ENCODE measurements at regions not wholly inside any gene's neighbourhood (a gene's known extent, or its start where the extent isn't known, plus 50 kb on each side); places are given as distances from the start of the nearest gene placed in this dataset.

DNA sequence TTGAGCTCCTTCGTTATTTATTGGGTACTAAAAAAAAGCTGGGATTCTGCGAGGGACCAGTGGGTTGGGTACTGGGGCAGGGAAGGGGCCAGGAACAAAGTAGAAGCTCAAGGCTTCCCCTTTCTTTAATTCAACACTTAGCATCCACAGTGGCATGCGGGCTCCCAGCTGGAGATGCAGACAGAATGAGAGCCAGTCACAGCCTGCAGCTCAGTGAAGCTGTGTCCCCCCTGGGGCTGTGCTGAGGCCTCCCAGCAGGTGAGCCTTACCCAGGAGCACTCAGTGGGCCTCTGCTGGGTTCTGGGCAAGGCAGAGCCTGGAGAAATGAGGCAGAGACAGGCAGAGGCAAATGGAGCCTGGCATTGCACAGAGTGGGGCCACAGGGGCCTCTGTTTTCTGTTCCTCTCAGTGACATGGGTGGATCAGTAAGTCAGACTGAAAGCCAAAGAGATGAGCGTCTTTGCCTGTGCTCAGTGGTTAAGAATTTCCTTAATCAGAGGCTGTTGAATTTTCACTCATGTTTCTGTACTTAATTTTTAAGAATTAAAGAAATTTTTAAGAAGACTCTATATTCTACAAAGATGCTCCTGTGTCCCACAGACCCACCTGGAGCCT is 181.4 kb upstream of the RBPJ start:
- DNase-seq (ENCODE audit: low spot score) = peak; percentile 28

DNA sequence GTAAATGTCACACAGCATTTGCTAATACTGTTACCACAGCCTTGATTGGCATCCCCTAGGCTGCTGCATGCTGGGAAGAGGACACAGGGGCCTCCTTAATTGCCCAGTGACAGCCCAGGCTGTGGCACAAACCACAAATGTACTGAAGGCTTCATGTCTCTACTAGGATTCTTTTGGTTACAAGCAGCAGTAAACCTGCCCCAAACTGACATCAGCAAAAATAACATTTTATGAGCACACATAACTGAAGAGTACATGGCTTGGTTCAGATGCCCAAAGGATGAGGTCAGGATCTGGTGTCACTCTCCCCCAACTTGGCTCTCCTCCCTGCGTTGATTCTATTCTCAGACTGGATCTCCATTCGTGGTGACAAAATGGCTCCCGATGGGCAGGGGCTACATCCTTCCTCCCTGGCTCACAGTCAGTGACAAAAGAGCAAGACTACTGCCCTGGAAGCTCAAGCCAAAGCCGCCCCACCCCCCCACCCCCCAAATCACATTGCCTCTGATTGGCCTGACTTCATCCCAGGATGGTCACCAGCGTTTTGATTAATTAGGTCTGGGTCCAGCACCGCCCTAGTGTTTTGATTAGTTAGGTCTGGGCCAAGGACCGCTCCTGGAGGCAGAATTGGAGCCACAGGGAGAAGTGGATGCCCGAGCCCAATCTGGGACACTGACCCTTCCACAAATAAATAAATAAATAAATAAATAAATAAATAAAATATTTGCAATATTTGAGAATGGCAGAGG is 180.5 kb upstream of the RBPJ start:
- peak; percentile 46 for DNase-seq (ENCODE audit: low spot score)

GRCh38 chr4:26141051-26141721 is 179.6 kb upstream of the RBPJ start:
- no peak for DNase-seq (ENCODE audit: low spot score)

GRCh38 chr4:26141911-26142638 is 178.7 kb upstream of the RBPJ start:
- DNase-seq (ENCODE audit: low spot score) = no peak

DNA sequence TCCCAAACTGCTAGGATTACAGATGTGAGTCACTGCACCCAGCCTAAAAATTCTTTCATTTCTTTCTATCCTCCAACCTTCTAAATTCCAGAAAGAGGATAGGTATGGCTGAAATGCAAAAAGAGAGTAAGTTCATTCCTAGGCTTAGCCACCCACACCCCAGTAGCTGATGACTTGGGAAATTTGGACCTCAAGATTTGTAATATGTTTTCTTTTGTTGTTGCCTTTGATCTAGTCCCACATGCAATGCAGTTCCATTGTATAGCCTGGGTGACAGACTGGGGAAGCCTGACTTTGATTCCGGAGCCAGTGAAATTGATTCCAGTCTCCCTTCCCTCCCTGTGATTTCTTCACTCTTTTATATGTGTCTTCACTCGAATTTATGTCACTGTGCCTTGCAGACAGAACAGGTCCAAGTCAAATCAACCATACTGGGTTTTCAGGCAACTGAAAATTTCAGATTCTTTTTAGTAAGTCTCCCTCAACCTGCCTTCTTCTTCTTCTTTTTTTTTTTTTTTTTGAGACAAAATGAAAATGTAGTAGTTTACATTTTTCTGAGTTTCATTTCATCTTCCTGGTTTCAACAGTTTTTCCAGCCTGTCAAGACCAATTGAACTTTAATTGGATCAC is 176.2 kb upstream of the RBPJ start:
- no peak for DNase-seq (ENCODE audit: low spot score)

GRCh38 chr4:26145212-26145611 is 175.6 kb upstream of the RBPJ start:
- no peak for DNase-seq (ENCODE audit: low spot score)

GRCh38 chr4:26148927-26149326 is 171.9 kb upstream of the RBPJ start:
- DNase-seq (ENCODE audit: low spot score) = no peak

DNA sequence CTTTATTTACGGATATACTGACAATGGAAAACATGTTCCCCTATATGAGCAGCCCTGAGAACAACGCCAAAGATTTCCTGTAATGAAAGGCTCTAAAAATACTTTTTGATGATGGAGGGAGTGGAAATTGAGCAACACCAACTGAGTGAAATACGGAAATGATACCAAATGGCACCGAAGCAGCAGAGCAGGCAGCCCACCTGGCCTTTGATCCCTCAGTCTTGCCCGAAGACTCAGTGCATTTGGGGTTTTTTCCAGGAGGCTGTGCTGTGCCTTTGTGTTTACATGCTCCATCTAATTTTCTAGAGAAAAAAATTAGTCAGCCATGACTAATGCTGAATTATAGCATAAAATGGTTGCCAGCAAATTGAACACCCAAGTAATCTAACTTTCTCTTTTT is 169.9 kb upstream of the RBPJ start:
- DNase-seq (ENCODE audit: low spot score) = no peak

DNA sequence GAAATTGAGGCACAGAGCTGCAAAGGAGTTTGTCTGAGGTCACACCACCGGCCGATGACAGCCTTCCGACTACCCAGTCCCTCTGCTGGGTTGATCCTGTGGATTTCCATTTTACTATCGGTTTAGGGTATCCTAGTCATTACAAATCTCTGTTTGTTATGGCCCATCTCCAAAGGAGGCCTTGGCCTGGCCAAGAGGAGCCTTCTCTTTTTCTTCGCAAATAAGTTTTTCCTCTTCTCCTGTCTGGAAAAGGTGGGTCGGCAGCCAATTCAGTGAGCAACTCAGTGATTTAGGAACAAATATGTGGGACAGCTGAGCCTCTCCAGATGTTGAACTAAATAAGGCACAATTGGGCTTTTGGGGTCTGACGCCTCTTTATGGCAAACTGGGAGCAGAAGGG is 169.2 kb upstream of the RBPJ start:
- DNase-seq (ENCODE audit: low spot score) = no peak

DNA sequence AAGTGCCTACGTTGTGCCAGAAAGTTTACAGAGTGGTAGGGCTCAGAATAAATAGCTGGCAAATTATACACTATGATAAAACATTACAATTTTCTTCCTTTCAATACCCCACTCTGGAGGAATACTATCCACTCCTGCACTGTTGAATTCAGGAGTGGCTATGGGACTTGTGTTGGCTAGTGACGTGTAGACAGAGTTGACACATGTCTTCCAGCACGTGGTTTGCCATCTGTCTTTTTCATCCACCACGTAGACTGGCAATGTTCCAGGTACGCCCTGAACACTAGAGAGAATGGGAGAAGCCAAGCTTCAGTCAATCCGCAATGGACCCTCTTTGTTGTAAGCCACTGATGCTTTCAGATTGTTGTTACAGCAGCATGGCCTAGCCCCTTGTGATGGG is 168.8 kb upstream of the RBPJ start:
- no peak for DNase-seq (ENCODE audit: low spot score)

GRCh38 chr4:26157541-26157940 is 163.3 kb upstream of the RBPJ start:
- DNase-seq (ENCODE audit: low spot score) = no peak

DNA sequence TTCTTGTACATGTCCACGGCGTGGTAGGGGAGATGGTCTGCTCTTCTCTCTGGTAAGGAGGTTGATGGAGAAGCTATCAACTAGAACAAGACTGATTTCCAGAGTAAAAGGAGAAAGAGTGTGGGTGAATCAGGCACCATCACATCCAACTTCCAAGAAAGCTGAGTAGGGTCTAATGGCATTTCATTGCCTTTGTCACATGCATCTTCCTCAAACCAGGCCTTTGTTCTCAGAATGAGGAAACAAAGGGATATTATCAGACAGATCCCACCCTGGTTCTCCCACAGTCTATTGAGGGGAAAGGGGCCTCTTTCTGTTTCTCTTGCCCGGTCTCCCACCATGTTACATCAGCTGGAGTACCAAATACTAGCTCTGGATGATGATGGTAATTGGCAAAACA is 160.2 kb upstream of the RBPJ start:
- no peak for DNase-seq (ENCODE audit: low spot score)

DNA sequence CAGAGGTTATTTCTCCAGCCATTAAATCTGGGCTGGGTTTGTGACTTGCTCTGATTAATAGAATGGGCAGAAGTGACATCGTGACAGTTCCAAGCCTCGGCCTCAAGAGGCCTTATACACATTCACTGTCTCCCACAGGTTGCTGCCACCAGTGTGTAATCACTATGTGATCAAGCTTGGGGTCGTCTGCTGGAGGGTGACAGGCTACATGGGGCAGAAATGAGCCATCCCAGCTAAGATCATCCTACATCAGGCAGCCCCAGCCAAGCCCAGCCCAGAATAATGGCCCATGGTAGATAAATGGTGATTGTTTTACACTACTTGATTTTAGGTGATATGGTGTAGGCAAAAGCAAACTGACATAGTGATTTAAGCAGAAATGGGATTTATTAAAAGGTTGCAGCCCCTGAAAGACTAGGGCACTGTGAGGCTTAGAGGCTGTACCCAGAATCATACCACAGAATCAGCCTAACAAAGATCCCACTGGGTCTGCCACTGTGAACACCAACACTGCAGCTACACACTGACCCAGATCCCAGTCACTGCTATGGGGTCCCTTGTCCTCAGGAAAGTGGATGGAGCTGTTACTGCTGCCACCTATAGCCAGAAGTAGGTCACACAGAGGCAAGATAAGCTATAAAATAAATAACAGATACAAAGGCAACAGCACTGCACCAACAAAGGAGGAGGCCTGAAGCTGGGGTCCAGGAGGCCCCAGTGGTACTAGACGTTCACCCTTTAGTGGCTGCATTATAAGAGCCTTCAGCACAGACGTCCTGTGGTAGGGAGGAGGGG is 159.6 kb upstream of the RBPJ start:
- DNase-seq (ENCODE audit: low spot score) = peak; percentile 57

DNA sequence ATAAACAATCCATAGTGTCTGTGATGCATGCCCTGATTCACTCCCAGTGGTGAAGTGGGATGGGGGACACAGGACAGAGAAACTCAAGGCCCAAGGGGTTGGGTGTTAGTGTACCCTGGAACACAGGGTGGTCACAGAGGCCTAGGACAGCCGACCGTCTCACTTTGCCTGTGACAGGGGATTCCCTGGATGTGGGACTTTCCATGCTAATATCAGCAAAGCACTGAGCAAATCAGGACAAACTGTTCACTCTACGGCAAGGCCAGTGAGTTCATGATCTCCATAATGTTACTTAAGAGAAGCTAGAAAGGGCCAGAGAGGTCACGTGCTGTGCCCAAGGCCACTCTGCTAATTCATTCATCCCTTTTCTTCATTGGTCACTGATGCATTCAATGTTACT is 158.7 kb upstream of the RBPJ start:
- DNase-seq (ENCODE audit: low spot score) = no peak

DNA sequence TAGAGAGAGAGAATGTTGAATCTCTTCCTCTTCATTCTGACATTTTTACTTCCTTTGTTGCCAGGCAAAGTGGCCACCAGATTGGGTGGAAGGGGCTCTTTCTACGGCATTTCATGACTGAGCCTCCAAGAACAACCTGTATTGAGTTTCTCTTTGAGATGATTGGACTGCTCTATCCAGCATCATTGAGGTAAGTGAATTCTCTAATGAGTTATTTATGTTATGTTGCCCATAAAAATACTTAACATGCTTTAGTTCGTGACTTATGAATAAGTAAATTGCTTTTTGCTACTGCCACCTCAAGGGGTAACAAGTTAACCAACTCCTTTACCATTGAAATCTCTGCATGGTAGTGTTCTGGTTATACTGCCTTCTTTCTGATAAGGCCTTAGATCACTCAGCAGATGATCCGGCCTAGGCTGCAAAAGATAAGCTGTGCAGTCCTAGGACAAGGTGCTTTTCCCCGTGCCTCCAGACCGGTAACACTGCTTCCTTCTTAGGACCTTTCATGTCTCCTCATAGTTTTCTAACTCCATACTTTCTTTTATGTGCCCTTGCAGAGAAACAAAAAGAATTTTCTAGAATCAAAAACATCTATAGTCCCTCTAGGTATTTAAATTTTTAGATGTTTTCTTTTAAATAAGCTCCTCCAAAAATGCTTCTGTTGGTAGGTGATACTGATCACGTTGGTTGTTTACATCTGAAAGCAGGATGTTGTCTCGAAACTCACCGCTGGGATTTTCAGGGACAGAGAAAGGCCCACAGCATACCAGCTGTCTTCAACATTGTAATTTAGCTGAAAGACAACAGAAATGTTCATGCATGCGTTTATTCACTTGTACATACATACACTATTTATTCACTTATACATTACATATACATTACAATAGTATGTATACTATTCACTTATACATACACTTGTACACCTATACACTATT is 157.1 kb upstream of the RBPJ start:
- no peak for DNase-seq (ENCODE audit: low spot score)

GRCh38 chr4:26171501-26171900 is 149.3 kb upstream of the RBPJ start:
- DNase-seq (ENCODE audit: low spot score) = no peak

DNA sequence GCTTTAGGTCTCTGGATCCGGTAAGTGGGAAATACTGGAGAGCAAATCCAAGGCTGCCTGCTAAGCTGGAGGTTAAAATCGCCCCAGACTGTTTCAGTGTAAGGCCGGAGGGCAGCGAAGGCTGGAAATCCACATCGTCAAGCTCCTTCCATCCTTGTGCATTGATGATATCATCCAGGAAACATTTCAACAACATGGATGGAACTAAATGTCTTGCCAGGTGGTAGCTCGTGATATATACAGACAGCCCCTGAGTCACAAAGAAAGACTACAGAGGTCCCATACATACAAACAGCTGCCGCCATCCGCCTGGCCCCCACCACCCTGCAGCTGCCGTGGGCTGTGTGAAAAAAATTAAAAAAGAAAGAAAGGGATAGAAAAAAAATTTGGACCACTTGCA is 148.9 kb upstream of the RBPJ start:
- DNase-seq (ENCODE audit: low spot score) = no peak

DNA sequence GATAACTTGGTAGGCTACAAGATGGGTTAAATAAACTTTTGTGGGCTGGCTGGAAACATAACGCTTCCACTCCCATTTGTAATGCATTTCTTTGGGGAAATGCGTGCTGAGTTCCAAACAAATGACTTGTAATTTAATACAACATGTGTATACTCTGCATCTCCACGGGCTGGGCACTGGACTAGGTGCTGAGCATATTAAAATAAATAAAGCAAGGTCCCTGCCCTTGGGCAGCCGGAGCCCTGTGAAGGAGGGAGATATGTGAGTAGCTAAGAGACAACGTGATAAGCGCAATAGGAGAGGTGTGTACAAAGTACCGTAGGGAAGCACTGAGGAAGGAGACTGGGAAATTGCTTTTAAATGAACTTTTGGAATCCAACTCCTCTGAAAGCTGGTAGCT is 147.2 kb upstream of the RBPJ start:
- no peak for DNase-seq (ENCODE audit: low spot score)

DNA sequence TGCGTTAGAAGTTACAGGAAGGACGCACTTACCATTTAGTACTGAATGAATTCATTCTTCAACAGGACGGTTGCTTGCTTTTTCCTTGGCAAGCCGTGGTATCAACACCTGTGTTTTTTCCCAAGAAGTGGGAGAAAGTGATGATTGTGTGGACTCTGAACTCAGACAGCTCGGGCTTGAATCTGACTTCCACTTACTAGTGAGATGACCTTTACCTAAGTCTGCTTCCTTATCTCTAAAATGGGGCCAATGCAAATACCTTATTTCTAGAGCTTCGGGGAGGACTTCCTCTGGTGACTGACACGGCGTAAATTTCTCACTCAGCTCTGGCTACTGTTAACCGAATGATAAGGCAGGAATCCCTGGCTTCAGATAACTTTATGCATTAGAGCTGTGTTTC is 146.8 kb upstream of the RBPJ start:
- no peak for DNase-seq (ENCODE audit: low spot score)

- no peak for DNase-seq (ENCODE audit: low spot score)
Observed at GRCh38 chr4:26175006-26175786, 145.6 kb upstream of the RBPJ start.

Measured in iPS-NIHi11 (cell line).